WTC11 (cell line): ENCODE measurements at regions not wholly inside any gene's neighbourhood (a gene's known extent, or its start where the extent isn't known, plus 50 kb on each side); places are given as distances from the start of the nearest gene placed in this dataset.

Experiments used
- ATF1 ChIP-seq: sonication (generic); formaldehyde crosslinking; IDR thresholded peaks from 2 replicates; pipeline ENCODE4 v1.8.1; 2023; ENCODE audit warnings: mild to moderate bottlenecking, moderate library complexity, missing genetic modification reagents
- ATF2 ChIP-seq: sonication (generic); formaldehyde crosslinking; IDR thresholded peaks from 2 replicates; pipeline ENCODE4 v1.8.1; 2022; ENCODE audit warnings: low read depth, missing genetic modification reagents, borderline replicate concordance
- CREB1 ChIP-seq: sonication (generic); formaldehyde crosslinking; IDR thresholded peaks from 2 replicates; pipeline ENCODE4 v1.8.0; 2023; ENCODE audit warnings: mild to moderate bottlenecking, missing genetic modification reagents
- CTCF ChIP-seq: fragments of 200-600 bp; IDR thresholded peaks from 2 replicates; pipeline ENCODE4 v1.8.0; 2022; ENCODE audit warnings: antibody characterized with exemption
- ELF4 ChIP-seq: sonication (generic); formaldehyde crosslinking; IDR thresholded peaks from 2 replicates; pipeline ENCODE4 v1.8.1; 2022; ENCODE audit warnings: low read depth, mild to moderate bottlenecking, moderate library complexity, missing genetic modification reagents
- ETV6 ChIP-seq: sonication (generic); formaldehyde crosslinking; IDR thresholded peaks from 2 replicates; pipeline ENCODE4 v1.8.1; 2022; ENCODE audit warnings: mild to moderate bottlenecking, missing genetic modification reagents
- FOXP4 ChIP-seq: sonication (generic); formaldehyde crosslinking; IDR thresholded peaks from 2 replicates; pipeline ENCODE4 v1.8.0; 2022; ENCODE audit warnings: mild to moderate bottlenecking, missing genetic modification reagents
- KAT7 ChIP-seq: sonication (generic); formaldehyde crosslinking; IDR thresholded peaks from 2 replicates; pipeline ENCODE4 v1.8.1; 2023; ENCODE audit warnings: missing genetic modification reagents, mild to moderate bottlenecking, borderline replicate concordance
- TEAD4 ChIP-seq: sonication (generic); formaldehyde crosslinking; IDR thresholded peaks from 2 replicates; pipeline ENCODE4 v1.8.0; 2022; ENCODE audit warnings: mild to moderate bottlenecking, missing genetic modification reagents
- ZNF263 ChIP-seq: sonication (generic); formaldehyde crosslinking; IDR thresholded peaks from 2 replicates; pipeline ENCODE4 v1.8.1; 2022; ENCODE audit warnings: low read depth, mild to moderate bottlenecking, moderate library complexity, missing genetic modification reagents
- TF ChIP-seq, protein P1 (sequence below): sonication (generic); formaldehyde crosslinking; IDR thresholded peaks from 2 replicates; pipeline ENCODE4 v1.8.1; 2023; ENCODE audit warnings: mild to moderate bottlenecking, missing genetic modification reagents, moderate library complexity
- TF ChIP-seq, protein P2 (sequence below): sonication (generic); formaldehyde crosslinking; IDR thresholded peaks from 2 replicates; pipeline ENCODE4 v1.8.1; 2023; ENCODE audit warnings: mild to moderate bottlenecking, missing genetic modification reagents

- TF ChIP-seq ATF1 (no peak), FOXP4 (CRISPR knock-in tag) (no peak), CTCF (no peak), CREB1 (CRISPR knock-in tag) (no peak), ETV6 (CRISPR knock-in tag) (no peak), TEAD4 (CRISPR knock-in tag) (no peak), ZNF263 (CRISPR knock-in tag) (no peak), KAT7 (CRISPR knock-in tag) (no peak), ATF2 (CRISPR knock-in tag) (no peak), ELF4 (CRISPR knock-in tag) (no peak)
- TF ChIP-seq, protein P1, sequence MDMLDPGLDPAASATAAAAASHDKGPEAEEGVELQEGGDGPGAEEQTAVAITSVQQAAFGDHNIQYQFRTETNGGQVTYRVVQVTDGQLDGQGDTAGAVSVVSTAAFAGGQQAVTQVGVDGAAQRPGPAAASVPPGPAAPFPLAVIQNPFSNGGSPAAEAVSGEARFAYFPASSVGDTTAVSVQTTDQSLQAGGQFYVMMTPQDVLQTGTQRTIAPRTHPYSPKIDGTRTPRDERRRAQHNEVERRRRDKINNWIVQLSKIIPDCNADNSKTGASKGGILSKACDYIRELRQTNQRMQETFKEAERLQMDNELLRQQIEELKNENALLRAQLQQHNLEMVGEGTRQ: no peak
- TF ChIP-seq, protein P2, sequence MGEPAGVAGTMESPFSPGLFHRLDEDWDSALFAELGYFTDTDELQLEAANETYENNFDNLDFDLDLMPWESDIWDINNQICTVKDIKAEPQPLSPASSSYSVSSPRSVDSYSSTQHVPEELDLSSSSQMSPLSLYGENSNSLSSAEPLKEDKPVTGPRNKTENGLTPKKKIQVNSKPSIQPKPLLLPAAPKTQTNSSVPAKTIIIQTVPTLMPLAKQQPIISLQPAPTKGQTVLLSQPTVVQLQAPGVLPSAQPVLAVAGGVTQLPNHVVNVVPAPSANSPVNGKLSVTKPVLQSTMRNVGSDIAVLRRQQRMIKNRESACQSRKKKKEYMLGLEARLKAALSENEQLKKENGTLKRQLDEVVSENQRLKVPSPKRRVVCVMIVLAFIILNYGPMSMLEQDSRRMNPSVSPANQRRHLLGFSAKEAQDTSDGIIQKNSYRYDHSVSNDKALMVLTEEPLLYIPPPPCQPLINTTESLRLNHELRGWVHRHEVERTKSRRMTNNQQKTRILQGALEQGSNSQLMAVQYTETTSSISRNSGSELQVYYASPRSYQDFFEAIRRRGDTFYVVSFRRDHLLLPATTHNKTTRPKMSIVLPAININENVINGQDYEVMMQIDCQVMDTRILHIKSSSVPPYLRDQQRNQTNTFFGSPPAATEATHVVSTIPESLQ (CRISPR knock-in tag): no peak
These were observed 70.2 kb upstream of the NUDT6 start for GRCh38 chr4:122992641-122993040.
